Endothelial cell of umbilical vein (primary cell): ENCODE measurements at regions not wholly inside any gene's neighbourhood (a gene's known extent, or its start where the extent isn't known, plus 50 kb on each side); places are given as distances from the start of the nearest gene placed in this dataset.

Experiments used
- EZH2 ChIP-seq: IDR thresholded peaks from 2 replicates; pipeline ENCODE4 v1.6.1; 2012; ENCODE audit warnings: borderline replicate concordance, low read depth, mild to moderate bottlenecking, moderate library complexity, low read length, inconsistent platforms; ENCODE audit not compliant: severe bottlenecking
- MYC ChIP-seq: IDR thresholded peaks from one replicate; pipeline ENCODE4 v1.6.1; 2011; ENCODE audit warnings: mild to moderate bottlenecking, low read depth, low read length
- POLR2A ChIP-seq: IDR thresholded peaks from 2 replicates; pipeline ENCODE4 v1.6.1; 2012; ENCODE audit warnings: low read depth, mild to moderate bottlenecking, control low read depth, low read length
- POLR2AphosphoS5 ChIP-seq: IDR thresholded peaks from 2 replicates; pipeline ENCODE4 v1.6.1; 2012; ENCODE audit warnings: low read depth, mild to moderate bottlenecking, control low read depth, low read length, moderate library complexity; ENCODE audit not compliant: insufficient read depth
- TF ChIP-seq, protein P1 (sequence below): IDR thresholded peaks from 2 replicates; pipeline ENCODE4 v1.6.1; 2011; ENCODE audit not compliant: insufficient read depth, insufficient read length
- TF ChIP-seq, protein P2 (sequence below), 2 donors: IDR thresholded peaks; 1 replicate in 1 of 2; 2 replicates in 1 of 2; pipeline ENCODE4 v1.5.1; 2011; ENCODE audit warnings: low read length in 2 of 2, mild to moderate bottlenecking in 2 of 2, moderate library complexity in 2 of 2, control low read depth in 1 of 2, inconsistent platforms in 1 of 2, low read depth in 1 of 2; ENCODE audit not compliant: insufficient read depth in 1 of 2; ENCODE audit errors: extremely low read depth in 1 of 2

DNA sequence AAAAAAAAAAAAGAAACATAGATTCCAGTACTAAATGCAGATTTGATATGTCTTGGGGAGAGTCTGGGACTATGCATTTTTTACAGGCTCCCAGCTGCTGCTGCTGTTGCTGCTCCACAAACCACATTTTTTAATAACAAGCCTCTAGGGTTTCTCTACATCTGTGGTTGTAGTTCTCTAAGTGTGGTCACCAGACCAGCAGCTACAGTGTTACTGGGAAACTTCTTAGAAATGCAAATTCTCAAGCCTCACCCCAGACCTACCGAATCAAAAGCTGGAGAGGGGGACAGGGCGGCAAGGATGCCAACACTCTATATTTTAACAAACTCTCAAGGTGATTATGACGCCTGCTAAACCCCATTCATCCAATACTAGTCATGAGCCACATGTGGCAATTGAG lies 293.4 kb upstream of the PTGER4 start:
- TF ChIP-seq, protein P1, sequence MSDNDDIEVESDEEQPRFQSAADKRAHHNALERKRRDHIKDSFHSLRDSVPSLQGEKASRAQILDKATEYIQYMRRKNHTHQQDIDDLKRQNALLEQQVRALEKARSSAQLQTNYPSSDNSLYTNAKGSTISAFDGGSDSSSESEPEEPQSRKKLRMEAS = no peak
- TF ChIP-seq, protein P2, sequence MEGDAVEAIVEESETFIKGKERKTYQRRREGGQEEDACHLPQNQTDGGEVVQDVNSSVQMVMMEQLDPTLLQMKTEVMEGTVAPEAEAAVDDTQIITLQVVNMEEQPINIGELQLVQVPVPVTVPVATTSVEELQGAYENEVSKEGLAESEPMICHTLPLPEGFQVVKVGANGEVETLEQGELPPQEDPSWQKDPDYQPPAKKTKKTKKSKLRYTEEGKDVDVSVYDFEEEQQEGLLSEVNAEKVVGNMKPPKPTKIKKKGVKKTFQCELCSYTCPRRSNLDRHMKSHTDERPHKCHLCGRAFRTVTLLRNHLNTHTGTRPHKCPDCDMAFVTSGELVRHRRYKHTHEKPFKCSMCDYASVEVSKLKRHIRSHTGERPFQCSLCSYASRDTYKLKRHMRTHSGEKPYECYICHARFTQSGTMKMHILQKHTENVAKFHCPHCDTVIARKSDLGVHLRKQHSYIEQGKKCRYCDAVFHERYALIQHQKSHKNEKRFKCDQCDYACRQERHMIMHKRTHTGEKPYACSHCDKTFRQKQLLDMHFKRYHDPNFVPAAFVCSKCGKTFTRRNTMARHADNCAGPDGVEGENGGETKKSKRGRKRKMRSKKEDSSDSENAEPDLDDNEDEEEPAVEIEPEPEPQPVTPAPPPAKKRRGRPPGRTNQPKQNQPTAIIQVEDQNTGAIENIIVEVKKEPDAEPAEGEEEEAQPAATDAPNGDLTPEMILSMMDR (IDR thresholded peaks at IDR 0.05; ENCODE audit: extremely low read depth in 1 of 2, insufficient read depth in 1 of 2, low read depth in 1 of 2, low read length in 2 of 2) = no peak
- no peak for TF ChIP-seq EZH2
- TF ChIP-seq POLR2AphosphoS5 = no peak
- TF ChIP-seq POLR2A = no peak
- no peak for TF ChIP-seq MYC
